ENCODE measurements at regions not wholly inside any gene's neighbourhood (a gene's known extent, or its start where the extent isn't known, plus 50 kb on each side); places are given as distances from the start of the nearest gene placed in this dataset.

DNA sequence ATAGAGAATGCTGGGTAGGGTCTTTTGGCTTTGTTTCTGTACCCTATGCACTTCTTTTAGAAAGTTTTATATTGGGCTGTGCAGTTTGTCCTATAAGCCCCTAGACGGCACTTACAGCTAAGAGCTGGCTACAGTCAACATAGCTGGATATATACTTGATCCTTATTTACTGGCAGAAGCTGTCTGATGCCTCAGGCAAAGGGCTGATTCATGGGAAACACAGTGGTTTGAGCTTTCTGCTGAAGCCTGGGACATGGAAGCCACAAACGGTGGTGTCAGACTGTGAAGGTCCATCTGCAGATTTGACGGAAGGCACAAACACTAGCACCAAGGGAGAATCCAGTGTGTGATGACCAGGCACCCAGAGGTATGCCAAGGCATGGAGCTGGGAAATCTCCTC lies 608.4 kb downstream of the ANKRD50 start:
- TF ChIP-seq, protein P1, sequence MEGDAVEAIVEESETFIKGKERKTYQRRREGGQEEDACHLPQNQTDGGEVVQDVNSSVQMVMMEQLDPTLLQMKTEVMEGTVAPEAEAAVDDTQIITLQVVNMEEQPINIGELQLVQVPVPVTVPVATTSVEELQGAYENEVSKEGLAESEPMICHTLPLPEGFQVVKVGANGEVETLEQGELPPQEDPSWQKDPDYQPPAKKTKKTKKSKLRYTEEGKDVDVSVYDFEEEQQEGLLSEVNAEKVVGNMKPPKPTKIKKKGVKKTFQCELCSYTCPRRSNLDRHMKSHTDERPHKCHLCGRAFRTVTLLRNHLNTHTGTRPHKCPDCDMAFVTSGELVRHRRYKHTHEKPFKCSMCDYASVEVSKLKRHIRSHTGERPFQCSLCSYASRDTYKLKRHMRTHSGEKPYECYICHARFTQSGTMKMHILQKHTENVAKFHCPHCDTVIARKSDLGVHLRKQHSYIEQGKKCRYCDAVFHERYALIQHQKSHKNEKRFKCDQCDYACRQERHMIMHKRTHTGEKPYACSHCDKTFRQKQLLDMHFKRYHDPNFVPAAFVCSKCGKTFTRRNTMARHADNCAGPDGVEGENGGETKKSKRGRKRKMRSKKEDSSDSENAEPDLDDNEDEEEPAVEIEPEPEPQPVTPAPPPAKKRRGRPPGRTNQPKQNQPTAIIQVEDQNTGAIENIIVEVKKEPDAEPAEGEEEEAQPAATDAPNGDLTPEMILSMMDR (conservative IDR thresholded peaks at IDR 0.05; ENCODE audit: low read length), result no peak
- TF ChIP-seq EZH2phosphoT487 (IDR thresholded peaks at IDR 0.05; ENCODE audit: borderline replicate concordance, low read depth, low read length), result no peak

Measured in OCI-LY7 (cell line).